HG02981 (cell line): ENCODE measurements at regions not wholly inside any gene's neighbourhood (a gene's known extent, or its start where the extent isn't known, plus 50 kb on each side); places are given as distances from the start of the nearest gene placed in this dataset.
"Not testable (repeated sequence)": the region's sequence is repeated elsewhere in the genome, so short reads cannot be mapped to it uniquely, and the experiment has no call there.

ENCODE experiments used
- ATAC-seq: cut with Tn5 transposase; IDR thresholded peaks from one replicate; pipeline ENCODE4 v1.9.1; 2021; ENCODE audit warnings: mild to moderate bottlenecking, moderate library complexity; ENCODE audit not compliant: unreplicated experiment

DNA sequence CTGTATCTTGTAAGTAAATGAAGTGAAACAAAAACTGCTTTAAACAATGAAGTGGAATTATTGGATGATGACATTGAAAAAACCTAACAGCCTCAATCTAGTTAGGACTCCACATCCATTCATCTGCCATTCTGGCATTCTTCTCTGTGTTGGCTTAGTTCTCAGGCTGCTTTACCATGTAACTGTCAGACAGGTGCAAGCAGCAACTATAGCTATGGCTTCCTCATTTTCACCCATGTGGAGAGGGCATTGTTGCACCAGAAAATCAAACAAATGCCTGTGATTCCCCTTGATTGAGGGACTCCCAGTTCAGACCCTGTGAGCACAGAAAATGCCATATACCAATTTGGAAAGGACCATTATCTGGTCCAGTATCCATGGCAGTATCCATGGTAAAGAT is 129.5 kb upstream of the NYAP2 start:
- ATAC-seq = no peak

DNA sequence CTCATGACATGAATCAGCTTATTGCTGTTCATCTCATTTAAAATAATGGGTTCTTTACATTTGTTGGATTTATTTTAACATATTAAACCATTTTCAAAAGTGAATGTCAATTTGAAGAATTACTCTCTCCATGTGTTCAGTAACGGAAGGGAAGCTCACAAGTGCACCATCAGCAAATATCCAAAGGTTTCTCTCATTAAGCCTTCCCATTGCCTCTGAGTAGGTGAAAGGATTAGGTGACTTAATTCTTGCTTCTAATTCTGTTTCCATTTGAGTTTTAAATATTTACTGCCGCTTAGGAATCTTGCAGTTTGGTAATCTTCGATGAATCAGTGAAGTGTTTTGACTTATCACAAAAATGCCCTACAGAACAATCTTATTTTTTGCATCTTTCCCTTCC is 145.1 kb upstream of the NYAP2 start:
- ATAC-seq = no peak

DNA sequence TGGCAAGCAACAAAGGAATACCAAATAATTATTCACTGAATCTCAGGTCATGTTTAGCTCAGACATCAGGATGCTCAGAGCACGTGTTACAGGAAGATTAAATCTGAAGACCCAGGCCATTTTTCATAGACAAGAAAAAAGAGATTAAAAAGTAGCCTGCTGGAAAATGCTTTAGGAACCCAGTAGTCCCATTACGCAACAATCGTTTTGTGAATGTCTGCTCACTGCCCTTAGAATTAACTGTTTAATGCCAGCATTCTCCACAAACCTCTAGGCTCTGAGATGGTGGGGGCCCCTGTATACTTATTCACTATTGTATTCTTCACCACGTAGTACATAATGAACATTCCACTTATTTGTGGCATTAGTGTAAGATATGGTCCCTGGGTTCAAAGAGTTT is 154.6 kb upstream of the NYAP2 start:
- no peak for ATAC-seq

DNA sequence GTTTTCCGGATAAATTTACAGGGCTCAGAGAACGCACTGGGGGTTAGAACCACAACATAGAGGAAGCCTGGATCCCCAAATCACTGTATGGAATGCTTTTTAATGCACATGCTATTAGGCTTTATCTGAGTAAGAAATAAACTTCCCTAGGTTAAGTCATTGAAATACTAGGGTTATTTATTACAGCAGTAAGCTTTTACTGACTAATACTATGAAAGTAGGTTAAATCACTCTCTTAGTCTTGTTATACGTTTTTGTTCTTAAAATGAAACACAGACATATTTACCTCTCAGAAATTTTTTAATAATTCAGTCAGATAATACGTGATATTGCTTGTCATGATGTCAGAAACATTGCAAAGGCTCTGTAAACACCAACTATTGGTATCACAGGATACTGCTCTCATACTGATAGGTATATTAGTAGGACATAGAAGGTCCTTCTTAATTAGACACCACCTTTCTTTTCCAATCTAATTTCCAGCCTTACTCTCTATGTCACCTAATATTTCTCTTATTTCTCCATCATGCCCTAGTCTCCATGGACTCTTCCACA is 162.7 kb upstream of the NYAP2 start:
- peak; percentile 64 for ATAC-seq

DNA sequence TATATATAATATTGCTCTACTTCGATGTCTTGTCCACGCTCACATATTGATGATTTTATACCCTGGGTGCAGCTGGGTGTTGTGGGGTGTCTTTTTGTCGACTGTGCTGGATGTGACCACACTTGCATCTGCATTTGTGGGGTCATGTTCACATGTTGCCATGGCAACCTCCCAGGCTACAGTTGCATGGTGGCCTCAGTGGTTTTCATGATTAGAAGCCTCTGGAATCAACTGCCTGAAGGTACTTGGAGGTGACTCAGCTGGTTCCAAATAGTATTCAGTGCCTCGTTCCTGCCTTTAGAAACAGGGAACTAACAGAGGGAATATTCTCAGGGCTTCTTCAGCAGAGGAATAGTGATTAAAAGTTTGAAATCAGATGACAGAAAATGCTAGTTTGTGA is 166.3 kb upstream of the NYAP2 start:
- no peak for ATAC-seq

DNA sequence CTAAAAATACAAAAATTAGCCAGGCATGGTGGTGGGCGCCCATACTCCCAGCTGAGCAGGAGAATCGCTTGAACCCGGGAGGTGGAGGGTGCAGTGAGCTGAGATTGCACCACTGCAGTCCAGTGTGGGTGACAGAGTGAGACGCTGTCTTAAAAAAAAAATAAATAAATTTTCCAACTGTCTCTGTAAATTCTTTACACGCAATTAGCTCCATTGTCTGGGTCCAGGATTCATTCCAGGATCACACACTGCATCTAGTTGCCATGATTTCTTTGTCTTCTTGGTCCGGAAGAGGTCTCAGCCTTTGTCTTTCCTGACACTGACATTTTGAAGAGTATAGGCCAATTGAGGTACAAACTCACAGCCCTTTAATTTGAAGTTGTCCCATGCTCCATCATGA is 167.6 kb upstream of the NYAP2 start:
- ATAC-seq = no peak

DNA sequence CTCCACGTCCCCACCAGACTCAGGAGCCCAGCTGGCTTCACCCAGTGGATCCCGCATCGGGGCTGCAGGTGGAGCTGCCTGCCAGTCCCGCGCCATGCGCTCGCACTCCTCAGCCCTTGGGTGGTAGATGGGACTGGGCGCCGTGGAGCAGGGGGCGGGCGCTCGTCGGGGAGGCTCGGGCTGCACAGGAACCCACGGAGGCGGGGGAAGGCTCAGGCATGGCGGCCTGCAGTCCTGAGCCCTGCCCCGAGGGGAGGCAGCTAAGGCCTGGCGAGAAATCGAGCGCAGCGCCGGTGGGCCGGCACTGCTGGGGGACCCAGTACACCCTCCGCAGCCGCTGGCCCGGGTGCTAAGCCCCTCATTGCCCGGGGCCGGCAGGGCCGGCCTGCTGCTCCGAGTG is 170.2 kb upstream of the NYAP2 start:
- not testable (repeated sequence) for ATAC-seq

DNA sequence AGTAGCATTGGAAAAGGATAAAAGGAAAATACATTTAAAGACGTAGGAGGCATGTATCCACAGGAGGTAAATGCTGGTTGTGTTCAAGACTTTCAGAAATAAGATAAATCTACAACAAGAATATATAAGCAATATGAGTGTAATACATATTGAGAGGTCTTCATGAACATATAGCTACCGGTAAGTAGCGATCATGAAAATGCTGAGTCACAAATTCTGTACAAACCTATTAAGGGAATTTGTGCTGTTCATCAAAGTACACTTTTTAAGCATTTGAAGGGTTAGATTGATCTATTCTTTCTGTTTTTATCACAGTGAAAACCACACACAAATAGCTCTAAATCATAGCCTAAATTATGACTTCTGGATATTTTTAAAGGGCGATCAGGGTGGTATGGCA is 173.1 kb upstream of the NYAP2 start:
- ATAC-seq = no peak

DNA sequence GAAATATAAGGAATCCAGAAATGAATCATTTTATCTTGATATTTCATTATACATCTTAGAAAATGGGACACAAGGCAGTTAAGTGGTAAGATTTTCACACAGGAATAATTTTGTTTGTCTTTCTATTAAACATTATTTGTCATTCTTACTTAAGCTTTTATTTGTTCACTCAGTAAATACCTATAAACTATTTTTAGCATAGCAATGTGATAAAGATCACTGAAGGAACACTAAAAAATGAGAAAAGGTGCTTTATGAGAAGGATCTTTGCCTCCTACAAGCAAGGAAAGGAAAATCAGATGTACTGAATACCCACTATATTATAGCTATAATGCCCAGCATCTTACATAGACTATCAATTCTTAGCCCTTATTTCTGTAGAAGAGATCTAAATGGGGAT is 176.2 kb upstream of the NYAP2 start:
- no peak for ATAC-seq

DNA sequence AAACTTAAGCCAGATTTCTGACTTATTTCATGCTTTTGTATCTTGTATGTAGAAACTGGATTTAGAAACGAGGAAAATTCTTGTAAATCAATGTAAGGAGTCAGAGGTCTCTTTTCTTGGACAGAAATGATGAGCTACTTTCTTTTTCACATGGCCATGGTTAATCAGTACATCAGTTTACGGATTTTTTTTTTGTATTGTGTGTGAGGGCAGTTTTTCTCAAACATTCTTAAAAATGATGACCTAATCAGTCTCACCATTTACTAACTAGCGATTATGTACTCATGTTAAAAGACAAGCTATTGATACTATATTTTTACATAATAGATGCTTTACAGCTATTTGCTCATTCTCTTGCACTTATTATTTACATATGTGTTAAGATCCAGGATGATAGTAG is 165.2 kb upstream of the DOCK10 start:
- no peak for ATAC-seq

DNA sequence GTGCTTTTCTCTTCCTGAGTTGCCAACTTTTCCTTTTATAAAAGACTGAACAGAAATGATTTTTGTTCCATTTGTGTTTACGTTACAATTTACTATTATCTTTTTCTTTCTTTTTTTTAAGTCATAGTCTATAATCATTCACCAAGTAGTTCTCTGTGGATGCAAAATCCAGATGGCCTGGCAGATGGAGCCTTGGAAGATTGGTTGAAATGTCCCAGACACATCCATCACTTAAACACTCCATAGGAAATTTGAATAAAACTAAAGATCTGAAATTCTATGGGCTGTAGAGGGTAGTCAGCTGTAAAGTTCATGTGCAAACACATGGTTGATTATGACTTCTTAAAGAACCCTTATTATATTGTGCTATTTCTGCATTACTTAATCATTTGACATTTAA is 164.8 kb upstream of the DOCK10 start:
- no peak for ATAC-seq

DNA sequence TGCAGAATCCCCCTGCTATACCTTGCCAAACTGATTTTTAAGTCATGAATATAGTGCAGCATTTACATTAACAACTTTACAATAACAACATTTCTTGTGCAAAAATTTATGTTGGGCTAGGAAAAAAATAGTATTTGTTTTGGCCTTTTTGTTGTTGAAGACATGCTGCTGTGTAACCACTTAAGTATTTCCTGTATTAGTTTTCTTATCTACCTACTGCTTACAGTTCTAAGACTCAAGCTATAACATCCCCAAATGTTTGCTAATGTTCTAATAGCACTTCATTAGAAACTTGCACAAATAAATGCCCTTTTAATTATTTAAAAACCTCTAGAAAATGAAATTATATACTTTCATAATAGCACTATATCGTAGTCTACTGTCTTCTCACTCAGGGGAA is 154.3 kb upstream of the DOCK10 start:
- ATAC-seq = no peak

DNA sequence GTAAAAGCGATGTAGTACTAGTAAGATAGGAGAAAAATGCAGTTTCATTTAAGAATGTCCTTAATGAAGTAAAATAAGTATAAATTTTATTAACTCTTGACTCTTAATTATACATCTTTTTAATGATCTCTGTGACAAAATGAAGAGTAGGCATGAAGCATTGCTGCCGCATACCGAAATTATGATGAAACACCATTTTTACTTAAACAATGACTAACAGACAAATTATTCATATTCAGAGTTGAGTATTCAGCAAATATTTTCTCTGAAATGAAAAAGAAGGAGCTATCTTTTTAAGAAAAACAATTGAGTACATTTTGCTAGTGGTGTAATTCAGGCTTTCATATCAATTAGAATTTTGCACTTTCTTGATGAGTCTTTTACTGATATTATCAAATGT is 150.6 kb upstream of the DOCK10 start:
- ATAC-seq = no peak

DNA sequence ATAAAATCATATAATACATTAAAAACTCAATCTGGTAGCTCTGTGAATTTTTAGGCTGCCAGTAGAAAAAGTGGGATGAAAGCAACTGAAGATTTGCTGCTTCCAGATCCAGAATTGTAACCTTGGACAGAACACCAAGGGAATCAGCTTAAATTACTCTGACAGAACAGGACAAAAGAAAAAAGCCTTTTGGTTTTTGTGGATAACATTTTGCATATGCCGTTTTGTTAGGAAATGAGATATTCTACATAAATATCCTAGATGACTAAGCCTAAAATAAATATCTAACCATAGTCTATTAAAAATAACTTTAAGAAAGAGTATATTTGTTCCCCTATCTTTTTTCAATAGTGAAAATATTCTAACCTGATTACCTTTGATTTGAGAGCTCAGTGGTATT is 148.7 kb upstream of the DOCK10 start:
- ATAC-seq = no peak

DNA sequence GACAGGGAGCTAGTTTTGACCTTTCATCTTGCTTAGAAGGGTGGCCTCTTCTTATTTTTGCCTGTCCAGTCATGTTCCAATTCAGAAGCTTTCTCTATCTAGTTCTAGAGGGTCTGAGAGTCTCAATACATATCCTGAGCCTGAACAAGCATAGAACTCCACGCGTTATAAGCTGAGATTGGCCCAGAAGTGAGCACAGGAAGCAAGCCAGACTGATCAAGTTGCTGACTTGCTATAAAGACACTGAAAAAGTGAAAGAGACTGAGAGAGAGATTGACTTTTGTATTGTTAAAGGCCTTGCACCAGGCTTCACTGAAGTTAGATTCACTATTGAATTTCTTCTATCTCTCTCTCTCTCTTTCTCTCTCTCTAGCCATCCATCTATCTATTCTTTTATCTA is 142.7 kb upstream of the DOCK10 start:
- no peak for ATAC-seq

DNA sequence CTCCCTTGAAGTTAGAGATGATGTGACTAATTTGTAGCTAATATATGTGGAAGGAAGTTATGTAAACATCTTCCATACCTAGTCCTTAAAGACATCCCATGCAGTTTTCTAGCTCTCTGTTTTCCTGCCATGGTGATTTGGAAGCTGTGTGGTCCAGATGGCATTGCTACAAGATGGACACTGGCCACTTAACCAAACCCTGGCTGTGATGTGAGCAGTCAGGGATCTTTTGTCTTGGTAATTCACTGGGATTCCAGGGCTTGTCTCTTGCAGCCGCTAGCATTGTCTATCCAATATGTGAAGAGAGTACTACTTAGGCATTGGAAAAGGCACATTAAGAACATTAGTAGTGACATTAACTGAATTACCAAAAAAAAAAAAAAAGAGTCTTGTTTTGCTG is 139.9 kb upstream of the DOCK10 start:
- no peak for ATAC-seq

DNA sequence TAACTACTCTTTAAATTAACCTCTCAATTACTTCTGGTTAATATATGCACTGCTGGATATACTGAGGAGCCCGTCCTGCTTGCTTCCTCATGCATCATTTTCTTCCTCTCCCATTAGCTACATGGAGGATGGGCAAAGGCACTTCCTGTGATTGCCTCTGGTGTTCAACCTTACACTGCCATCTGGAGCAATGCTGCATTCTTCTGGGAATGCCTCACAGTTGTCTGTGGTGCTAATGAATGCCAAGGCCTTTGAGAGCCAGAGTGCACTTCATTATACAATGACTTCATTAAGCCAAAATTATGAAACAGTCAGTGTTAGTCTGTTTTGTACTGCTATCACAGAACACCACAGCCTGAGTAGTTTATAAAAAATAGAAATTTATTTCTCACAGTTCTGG is 134.8 kb upstream of the DOCK10 start:
- ATAC-seq = no peak

DNA sequence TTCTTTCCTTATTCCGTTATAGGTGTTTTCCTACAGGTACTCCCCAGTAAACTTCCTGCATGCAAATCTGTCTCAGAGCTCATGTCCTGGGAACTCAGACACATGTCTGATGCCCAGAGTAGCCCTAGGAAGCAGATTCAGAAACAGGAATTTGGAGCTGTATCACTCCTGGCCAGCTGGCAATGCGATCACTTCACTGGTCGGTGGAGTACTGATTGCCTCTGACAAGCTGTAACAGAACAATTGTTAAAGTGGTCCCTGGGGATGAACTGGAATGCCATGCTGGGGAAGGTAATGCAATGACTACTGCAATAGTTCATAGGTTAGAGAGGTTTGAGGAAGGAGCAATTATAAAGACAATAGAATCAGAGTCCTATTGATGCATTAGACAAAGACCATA is 131.6 kb upstream of the DOCK10 start:
- no peak for ATAC-seq

DNA sequence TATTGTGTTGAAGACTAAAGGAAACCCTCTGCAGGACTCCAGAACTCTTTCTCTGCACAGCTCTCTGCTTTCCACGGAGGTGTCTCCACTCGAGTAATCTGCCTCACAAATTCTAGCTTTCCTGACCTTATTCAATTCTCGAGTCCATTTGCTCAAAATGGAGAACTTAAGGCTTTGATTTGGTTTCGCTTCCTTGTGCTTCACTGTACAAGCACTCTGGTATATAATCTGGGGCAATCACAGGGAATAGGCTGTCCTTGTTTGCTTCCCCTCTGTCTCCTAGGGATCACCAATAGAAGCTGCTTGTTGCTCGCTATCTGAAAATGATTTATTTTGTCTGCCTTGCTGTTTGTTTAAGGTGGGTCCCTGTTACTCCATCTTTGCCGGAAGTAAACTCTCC is 129.1 kb upstream of the DOCK10 start:
- no peak for ATAC-seq

DNA sequence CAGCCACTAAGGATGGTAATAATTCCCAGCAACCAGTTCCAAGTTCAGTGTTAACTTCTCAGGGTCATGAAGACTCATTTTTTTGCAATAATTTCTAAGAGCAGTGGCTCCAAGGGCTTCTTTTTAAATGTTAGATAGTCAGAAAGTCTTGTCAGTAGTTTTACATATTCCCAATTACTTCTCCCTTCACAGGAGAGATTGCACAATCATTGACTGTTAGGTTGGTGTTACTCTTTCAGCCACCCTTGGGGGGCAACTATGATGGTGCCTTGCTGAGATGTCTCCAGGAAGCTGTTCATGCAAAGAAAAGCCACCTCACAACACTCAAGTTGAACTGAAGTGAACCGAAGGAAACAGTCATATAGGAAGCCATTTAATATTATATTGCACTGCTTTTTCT is 127.9 kb upstream of the DOCK10 start:
- no peak for ATAC-seq

DNA sequence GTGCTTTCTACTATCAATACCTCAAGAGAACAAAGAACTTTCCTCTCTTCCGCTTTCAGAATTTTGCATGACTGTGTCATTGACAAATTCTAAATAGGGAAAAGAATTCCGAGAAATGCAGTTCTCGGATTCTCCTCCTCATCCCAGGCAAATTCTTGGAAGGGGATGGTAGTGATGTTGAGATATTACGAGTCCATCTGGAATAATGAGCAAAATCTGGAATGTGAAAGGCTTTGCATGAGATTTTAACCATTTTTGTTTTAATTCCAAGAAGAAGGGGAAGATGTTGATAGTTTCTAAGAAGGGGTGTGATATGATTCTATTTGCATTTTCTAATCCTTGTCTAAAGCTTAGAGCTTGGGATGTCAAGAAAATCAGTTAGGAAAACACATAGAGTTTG is 127.1 kb upstream of the DOCK10 start:
- ATAC-seq = no peak

DNA sequence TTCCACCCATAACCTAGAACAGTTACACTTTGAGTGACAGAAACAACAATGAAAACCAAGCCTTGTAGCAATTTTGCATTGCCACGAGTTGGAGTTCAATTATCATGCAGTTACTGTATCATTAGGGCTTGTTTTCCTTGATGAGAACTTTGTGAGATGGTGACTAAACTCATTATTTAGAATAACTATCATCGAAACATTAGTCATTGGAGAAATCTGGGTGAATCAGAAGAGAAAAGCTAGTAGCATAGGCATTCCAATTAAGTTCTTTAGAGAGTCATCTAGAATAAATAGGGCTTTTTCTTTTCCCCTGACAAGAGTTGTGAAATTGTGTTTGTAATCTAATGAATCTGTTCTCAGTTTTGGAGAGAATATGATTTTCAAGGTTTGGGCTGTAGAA is 122.8 kb upstream of the DOCK10 start:
- no peak for ATAC-seq

DNA sequence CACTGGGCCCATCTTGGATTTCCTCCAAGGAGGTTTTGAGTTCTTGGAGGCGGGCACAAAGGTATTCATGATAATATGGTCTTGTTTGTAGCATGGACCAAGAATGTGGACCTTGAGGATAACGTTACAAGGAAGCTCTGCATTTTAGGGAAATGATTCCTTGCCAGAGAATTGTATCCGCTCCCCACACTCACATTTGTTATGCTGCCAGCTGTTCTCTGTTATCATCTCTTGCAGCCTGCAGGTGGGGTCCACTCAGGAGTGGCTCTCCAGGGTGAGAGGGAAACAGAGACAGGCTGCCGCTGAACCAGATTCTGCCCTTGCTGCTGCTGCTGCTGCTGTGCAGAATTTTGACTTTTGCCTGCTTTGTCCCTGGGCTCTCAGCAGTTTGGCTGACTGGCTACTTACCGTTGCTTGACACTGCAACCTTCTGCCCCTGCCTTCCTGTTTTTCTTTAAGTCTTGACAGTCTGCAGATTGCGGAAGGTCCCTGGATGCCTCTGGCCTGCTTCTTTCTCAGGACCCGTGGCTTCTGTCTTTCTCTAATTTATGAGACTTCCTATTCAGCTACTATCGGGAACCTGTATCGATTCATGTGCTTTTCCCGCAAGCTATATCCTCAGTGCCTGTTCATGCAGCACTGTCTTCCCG is 122.3 kb upstream of the DOCK10 start:
- ATAC-seq = no peak
